SKM-1 treated with dmso at 0.1 percent for 144 hours (cell line): ENCODE measurements at regions not wholly inside any gene's neighbourhood (a gene's known extent, or its start where the extent isn't known, plus 50 kb on each side); places are given as distances from the start of the nearest gene placed in this dataset.
"Not testable (repeated sequence)": the region's sequence is repeated elsewhere in the genome, so short reads cannot be mapped to it uniquely, and the experiment has no call there.

Source experiments
- DNase-seq: peaks from one replicate; lab custom pipeline; 2025; ENCODE audit not compliant: unreplicated experiment; lab: John Stamatoyannopoulos, UW

GRCh38 chr21:15275615-15276235, 210.9 kb upstream of the NRIP1 start:
- no peak for DNase-seq

DNA sequence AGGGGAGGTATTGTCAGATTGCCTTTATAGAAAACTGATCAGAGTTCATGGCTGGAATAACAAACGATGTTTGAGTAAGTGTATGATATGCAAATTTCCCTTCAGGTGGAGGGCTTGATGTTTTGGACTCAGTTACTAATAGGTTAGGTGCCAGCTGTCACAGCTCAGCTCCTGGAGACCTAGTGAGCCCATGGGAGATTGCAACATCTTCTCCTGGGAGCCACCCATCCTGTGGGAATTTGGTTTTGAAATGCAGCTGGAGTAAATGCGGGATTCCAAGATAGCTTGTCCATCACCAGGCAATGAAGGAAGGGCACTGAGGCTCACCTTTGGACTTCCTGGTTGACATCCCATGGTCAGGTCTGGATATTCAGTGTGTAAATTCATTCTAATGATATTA, 211.4 kb upstream of the NRIP1 start:
- no peak for DNase-seq

DNA sequence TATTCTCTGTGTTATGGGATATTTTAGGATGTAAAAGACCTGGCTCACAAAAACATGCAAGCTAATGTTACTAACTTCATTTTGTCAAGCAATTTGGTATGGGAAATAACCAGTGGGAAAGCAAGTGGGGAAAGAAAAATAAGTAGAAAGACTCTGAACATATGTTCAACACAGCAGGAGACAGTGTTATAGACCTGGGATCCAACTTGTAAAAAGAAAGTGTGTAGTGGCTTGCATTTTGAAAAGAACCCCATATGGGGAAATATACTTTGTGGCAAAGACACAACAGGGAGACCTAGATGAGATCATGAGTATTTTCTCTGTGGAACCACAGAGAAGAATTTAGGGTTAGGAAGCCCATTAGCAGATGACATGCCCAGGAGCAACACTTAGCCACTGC, 212.7 kb upstream of the NRIP1 start:
- no peak for DNase-seq

GRCh38 chr21:15278279-15278678, 213.5 kb upstream of the NRIP1 start:
- no peak for DNase-seq

GRCh38 chr21:15278851-15279250, 214.1 kb upstream of the NRIP1 start:
- DNase-seq: no peak

GRCh38 chr21:15279482-15279881, 214.7 kb upstream of the NRIP1 start:
- DNase-seq: no peak

GRCh38 chr21:15281714-15282113, 216.9 kb upstream of the NRIP1 start:
- DNase-seq: no peak

GRCh38 chr21:15282665-15283064, 217.9 kb upstream of the NRIP1 start:
- no peak for DNase-seq

DNA sequence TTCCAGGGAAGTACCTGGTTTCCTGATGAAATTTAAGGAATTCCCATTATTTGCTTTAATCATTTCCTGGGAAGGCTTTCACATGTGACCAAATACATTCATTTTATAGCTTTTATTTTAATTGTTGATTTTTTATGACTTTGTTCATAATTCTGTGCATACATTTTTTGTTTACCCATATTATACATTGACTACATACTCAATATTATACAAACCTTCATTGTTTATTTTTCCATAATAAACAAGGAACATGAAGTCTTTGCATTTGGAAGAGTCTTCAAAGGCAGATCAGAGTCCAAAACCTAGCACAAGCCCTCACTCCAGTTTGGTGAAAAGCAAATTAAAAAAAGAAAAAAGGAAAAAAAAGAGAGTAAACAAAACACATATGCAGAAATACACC, 218.3 kb upstream of the NRIP1 start:
- DNase-seq: no peak

- no peak for DNase-seq
Measured at GRCh38 chr21:15283789-15284188, 219.0 kb upstream of the NRIP1 start.

DNA sequence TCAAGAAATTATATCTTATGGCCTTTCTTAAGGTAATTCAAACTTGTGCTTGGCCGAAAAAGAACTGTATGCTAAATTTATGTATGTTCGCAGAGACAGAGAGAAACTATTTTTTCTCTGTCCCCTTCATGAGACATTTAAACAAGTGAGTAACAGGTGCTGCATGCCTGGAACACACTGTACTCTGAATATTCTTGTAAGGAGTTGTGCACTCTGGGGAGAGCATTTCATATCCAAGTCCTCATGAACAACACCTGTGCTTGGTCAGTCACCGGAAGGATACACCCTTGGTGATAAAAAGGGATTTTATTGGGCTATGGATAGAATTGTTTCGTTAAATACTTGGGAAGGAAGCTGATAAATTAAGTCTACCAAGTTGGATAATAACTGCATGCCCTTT, 220.8 kb upstream of the NRIP1 start:
- DNase-seq: no peak

GRCh38 chr21:15289246-15289645, 224.4 kb upstream of the NRIP1 start:
- no peak for DNase-seq

DNA sequence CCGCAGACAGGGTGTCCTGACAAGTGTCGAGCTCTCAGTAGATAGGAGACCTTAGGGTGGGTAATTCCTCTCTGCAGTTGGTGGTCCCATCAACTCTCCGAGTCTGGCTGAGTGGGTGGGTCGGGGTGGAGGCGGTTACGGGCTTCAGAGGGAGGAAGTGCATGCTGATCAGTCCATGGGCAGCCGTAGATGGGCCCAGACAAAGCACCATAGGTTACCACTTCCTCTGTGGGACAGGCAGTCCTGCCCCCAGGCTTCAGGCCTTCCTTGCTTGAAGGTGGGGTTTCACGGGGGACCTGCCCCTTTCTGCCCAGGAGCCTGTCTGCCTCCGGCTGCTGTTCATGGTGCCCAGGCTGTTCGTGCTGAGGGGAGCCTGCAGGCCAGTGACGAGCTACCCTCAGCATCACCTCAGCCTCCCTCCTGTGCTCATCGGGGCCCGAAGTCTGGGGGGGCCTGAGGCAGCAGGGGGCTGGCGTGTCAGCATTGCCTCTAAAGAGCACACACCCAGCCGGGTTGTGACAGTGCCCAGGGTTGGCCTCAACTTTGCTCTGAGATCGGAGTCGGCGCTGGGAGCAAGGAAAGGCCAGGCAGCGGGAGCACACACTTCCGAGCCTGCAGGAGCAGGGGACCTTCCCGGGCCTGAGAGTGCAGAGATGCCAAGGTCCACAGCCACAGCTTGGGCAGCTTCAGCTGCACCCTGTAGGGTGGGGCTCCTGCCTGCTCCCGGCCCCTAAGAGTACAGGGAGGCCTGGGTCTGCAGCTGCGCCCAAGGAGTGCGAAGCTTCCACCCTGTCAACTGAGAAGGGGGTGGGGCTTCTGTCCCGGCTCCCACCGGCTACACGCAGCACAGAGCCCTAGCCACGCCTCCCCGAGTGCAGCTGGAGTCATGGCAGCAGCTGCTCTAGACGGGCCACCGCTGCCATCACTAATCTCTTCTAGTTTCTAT, 225.4 kb upstream of the NRIP1 start:
- no peak for DNase-seq

- DNase-seq: no peak
Measured at GRCh38 chr21:15291621-15292266, 226.9 kb upstream of the NRIP1 start.

DNA sequence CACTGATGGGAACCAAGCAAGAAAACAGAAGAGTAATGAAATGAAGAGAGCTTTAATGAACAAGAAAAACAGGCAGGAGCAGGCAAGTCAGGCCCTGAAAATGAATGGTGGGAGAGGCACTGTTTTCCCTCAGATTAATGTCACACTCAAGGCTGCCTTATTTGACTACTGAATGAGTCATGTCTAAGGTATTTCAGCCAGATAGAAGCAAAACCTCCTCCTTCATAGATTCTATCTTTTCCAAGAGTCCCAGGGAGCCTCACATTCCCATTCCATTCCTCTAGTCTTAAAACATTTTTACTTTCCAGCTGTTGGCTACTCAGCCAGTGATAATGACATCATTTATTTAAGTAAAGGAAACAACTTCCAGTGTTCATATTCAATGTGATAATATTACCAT, 228.4 kb upstream of the NRIP1 start:
- no peak for DNase-seq

GRCh38 chr21:15295875-15296274, 231.1 kb upstream of the NRIP1 start:
- DNase-seq: no peak

DNA sequence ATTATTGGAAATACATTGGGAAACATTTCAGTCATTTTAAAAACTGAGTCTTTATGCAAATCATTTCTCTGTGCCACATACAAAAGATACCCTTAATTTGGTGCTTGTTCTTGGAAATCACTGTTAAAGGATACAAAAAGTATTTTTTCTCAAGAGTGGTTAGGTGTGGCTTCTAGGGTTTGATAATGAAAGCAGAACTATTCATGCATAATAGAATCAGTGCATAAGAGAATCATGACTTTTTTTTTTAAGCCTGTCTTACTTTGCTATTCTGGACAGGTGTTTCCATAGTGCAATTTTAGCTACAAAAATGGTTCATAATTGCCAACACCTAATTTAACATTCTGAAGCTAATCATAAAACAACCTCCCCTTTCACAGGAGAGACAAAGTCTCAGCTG, 233.0 kb upstream of the NRIP1 start:
- DNase-seq: no peak

DNA sequence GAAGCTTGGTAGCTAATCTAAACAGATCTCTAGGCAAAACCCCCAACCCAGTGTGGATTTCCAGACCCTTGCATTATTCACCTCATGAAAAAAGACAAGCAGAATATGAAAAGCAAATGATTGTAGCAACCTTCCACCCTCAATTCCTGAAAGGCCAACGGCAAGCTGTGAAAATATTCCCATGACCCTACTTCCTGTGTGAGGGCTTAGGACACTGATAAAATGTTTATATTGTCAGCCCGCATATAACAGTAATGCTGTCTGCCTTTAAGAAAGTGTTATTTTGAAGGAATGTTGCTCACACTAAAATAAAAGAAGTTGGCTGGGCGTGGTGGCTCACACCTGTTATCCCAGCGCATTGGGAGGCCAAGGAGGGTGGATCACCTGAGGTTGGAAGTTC, 233.5 kb upstream of the NRIP1 start:
- no peak for DNase-seq

- DNase-seq: not testable (repeated sequence)
Measured at GRCh38 chr21:15298755-15299154, 234.0 kb upstream of the NRIP1 start.

DNA sequence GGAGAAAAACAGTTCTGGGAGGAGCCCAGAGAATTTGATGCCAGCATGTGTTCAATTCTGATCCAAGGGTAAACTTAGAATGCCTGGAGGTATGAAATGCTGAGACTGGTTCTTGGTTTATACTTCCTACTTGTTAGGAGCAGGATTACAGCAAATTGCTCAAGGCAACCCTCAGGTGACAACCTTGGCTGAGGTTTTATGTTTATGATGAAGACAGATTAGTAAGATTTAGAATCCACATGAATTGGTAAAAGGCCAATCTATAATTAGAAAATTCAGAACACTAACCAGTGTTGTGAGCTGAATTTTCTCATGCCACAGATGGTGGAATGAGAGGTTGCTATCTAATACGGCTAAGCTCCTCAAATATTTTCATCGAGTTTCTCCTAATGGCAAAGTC, 235.3 kb upstream of the NRIP1 start:
- DNase-seq: no peak

- DNase-seq: no peak
Measured at GRCh38 chr21:15301014-15301413, 236.2 kb upstream of the NRIP1 start.

DNA sequence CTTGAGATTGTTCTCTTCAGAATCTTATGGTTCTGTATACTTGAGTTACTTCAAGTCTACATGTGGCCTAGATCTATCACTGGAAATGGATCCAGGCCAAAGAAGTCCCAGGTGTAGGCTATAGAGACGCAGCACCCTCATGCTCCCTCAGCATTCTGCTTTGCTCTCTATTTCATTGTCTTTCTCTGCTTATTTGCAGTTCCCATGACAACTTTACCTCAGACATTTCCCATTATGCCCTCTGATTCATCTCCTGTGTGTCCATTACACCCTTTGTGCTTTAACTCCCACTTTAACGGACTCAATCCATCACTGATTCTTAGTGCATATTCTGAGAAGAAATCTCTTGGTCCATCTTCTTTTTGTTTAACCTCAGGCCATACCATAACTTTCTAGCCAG, 236.9 kb upstream of the NRIP1 start:
- no peak for DNase-seq
